ENCODE measurements at regions not wholly inside any gene's neighbourhood (a gene's known extent, or its start where the extent isn't known, plus 50 kb on each side); places are given as distances from the start of the nearest gene placed in this dataset.

- TF ChIP-seq, protein P1, sequence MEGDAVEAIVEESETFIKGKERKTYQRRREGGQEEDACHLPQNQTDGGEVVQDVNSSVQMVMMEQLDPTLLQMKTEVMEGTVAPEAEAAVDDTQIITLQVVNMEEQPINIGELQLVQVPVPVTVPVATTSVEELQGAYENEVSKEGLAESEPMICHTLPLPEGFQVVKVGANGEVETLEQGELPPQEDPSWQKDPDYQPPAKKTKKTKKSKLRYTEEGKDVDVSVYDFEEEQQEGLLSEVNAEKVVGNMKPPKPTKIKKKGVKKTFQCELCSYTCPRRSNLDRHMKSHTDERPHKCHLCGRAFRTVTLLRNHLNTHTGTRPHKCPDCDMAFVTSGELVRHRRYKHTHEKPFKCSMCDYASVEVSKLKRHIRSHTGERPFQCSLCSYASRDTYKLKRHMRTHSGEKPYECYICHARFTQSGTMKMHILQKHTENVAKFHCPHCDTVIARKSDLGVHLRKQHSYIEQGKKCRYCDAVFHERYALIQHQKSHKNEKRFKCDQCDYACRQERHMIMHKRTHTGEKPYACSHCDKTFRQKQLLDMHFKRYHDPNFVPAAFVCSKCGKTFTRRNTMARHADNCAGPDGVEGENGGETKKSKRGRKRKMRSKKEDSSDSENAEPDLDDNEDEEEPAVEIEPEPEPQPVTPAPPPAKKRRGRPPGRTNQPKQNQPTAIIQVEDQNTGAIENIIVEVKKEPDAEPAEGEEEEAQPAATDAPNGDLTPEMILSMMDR (optimal IDR thresholded peaks at IDR 0.05 in 1 of 3, IDR thresholded peaks at IDR 0.05 in 1 of 3, conservative IDR thresholded peaks at IDR 0.05 in 1 of 3; ENCODE audit: extremely low read depth in 1 of 3, insufficient read depth in 2 of 3, low read length in 3 of 3): no peak
- no peak for TF ChIP-seq EZH2 (IDR thresholded peaks at IDR 0.05; ENCODE audit: low read length)
- H3K9me1 ChIP-seq (ENCODE audit: control insufficient read depth, extremely low read depth, insufficient read depth, low read length): no peaks in the 10 kb centered on the region
- H3K9me3 ChIP-seq (ENCODE audit: control insufficient read depth, low read depth, low read length): no peaks in the 10 kb centered on the region
- H3K4me1 ChIP-seq (ENCODE audit: control insufficient read depth, extremely low read depth, insufficient read depth, low read length): no peaks in the 10 kb centered on the region
- no peaks in the 10 kb centered on the region for H4K20me1 ChIP-seq (ENCODE audit: control insufficient read depth, extremely low read depth, insufficient read depth, low read length)
- H3K27me3 ChIP-seq (ENCODE audit: control insufficient read depth, extremely low read depth, insufficient read depth, low read length): no peaks in the 10 kb centered on the region
- no peak overlapping the region for H3K4me3 ChIP-seq (ENCODE audit: control insufficient read depth in 2 of 3, extremely low read depth in 1 of 3, insufficient read depth in 2 of 3, low read depth in 1 of 3, low read length in 3 of 3)
- FAIRE-seq (no peak), DNase-seq (ENCODE audit: low read depth, low spot score) (no peak)
- H3K9ac ChIP-seq (ENCODE audit: control insufficient read depth, extremely low read depth, insufficient read depth, low read length): no peak overlapping the region
- H3K79me2 ChIP-seq (ENCODE audit: control insufficient read depth, insufficient read depth, low read length): no peaks in the 10 kb centered on the region
- H3K4me2 ChIP-seq (ENCODE audit: control insufficient read depth, extremely low read depth, insufficient read depth, low read depth, low read length): no peak overlapping the region
- dilution Hi-C loops (cut with MboI; ENCODE audit: extremely low pct_ligation_motif_present, low sequenced_read_pairs): no loop called here
- H2AFZ ChIP-seq (ENCODE audit: control insufficient read depth, low read length): no peak overlapping the region
- H3K27ac ChIP-seq (ENCODE audit: control insufficient read depth, insufficient read depth, low read length): no peak overlapping the region
- H3K36me3 ChIP-seq (ENCODE audit: control insufficient read depth in 2 of 2, extremely low read depth in 1 of 2, insufficient read depth in 2 of 2, low read length in 2 of 2): no peaks in the 10 kb centered on the region
Measured at GRCh38 chr3:159914426-159914825, 74.2 kb upstream of the IL12A start.

- FAIRE-seq (no peak), DNase-seq (ENCODE audit: low read depth, low spot score) (no peak)
- no peak overlapping the region for H3K4me2 ChIP-seq (ENCODE audit: control insufficient read depth, extremely low read depth, insufficient read depth, low read depth, low read length)
- no peaks in the 10 kb centered on the region for H4K20me1 ChIP-seq (ENCODE audit: control insufficient read depth, extremely low read depth, insufficient read depth, low read length)
- no peaks in the 10 kb centered on the region for H3K9me3 ChIP-seq (ENCODE audit: control insufficient read depth, low read depth, low read length)
- H3K9ac ChIP-seq (ENCODE audit: control insufficient read depth, extremely low read depth, insufficient read depth, low read length): no peak overlapping the region
- no peak overlapping the region for H3K4me3 ChIP-seq (ENCODE audit: control insufficient read depth in 2 of 3, extremely low read depth in 1 of 3, insufficient read depth in 2 of 3, low read depth in 1 of 3, low read length in 3 of 3)
- no peaks in the 10 kb centered on the region for H3K27me3 ChIP-seq (ENCODE audit: control insufficient read depth, extremely low read depth, insufficient read depth, low read length)
- TF ChIP-seq, protein P1 (optimal IDR thresholded peaks at IDR 0.05 in 1 of 3, IDR thresholded peaks at IDR 0.05 in 1 of 3, conservative IDR thresholded peaks at IDR 0.05 in 1 of 3; ENCODE audit: extremely low read depth in 1 of 3, insufficient read depth in 2 of 3, low read length in 3 of 3): no peak
- TF ChIP-seq EZH2 (IDR thresholded peaks at IDR 0.05; ENCODE audit: low read length): no peak
- no peaks in the 10 kb centered on the region for H3K79me2 ChIP-seq (ENCODE audit: control insufficient read depth, insufficient read depth, low read length)
- H3K9me1 ChIP-seq (ENCODE audit: control insufficient read depth, extremely low read depth, insufficient read depth, low read length): no peaks in the 10 kb centered on the region
- no peak overlapping the region for H2AFZ ChIP-seq (ENCODE audit: control insufficient read depth, low read length)
- no peaks in the 10 kb centered on the region for H3K36me3 ChIP-seq (ENCODE audit: control insufficient read depth in 2 of 2, extremely low read depth in 1 of 2, insufficient read depth in 2 of 2, low read length in 2 of 2)
- H3K27ac ChIP-seq (ENCODE audit: control insufficient read depth, insufficient read depth, low read length): no peak overlapping the region
- dilution Hi-C loops (cut with MboI; ENCODE audit: extremely low pct_ligation_motif_present, low sequenced_read_pairs): no loop called here
- no peaks in the 10 kb centered on the region for H3K4me1 ChIP-seq (ENCODE audit: control insufficient read depth, extremely low read depth, insufficient read depth, low read length)
Measured at GRCh38 chr3:159916052-159916451, 72.6 kb upstream of the IL12A start.
